ENCODE measurements at regions not wholly inside any gene's neighbourhood (a gene's known extent, or its start where the extent isn't known, plus 50 kb on each side); places are given as distances from the start of the nearest gene placed in this dataset.

GRCh38 chr5:136594416-136594815 is 229.1 kb upstream of the TRPC7 start:
- TF ChIP-seq L3MBTL2 (conservative IDR thresholded peaks at IDR 0.05): no peak
- no peak for TF ChIP-seq FOXM1 (IDR thresholded peaks at IDR 0.05; ENCODE audit: borderline replicate concordance)
- TF ChIP-seq SP1 (IDR thresholded peaks at IDR 0.05): no peak
- TF ChIP-seq ELF4 (IDR thresholded peaks at IDR 0.05): no peak
